Astrocyte of the cerebellum (primary cell): ENCODE measurements at regions not wholly inside any gene's neighbourhood (a gene's known extent, or its start where the extent isn't known, plus 50 kb on each side); places are given as distances from the start of the nearest gene placed in this dataset.

Experiments
- DNase-seq: peaks from one replicate; pipeline ENCODE4 v3.0.0-alpha.2; 2011; ENCODE audit warnings: low read depth
- H3K4me3 ChIP-seq: 2 replicates; pipeline ENCODE4 v1.5.1; 2011; ENCODE audit warnings: mild to moderate bottlenecking, low read depth, low read length, moderate library complexity
- in situ Hi-C: cut with HindIII; loops from 2 replicates; pipeline ENCODE4 v1.10.0; 2017; ENCODE audit warnings: low sequenced_read_pairs
- TF ChIP-seq, protein P1 (sequence below): IDR thresholded peaks from 2 replicates; pipeline ENCODE4 v1.5.1; 2012; ENCODE audit warnings: low read length, low read depth, moderate library complexity, mild to moderate bottlenecking; ENCODE audit errors: missing control alignments

DNA sequence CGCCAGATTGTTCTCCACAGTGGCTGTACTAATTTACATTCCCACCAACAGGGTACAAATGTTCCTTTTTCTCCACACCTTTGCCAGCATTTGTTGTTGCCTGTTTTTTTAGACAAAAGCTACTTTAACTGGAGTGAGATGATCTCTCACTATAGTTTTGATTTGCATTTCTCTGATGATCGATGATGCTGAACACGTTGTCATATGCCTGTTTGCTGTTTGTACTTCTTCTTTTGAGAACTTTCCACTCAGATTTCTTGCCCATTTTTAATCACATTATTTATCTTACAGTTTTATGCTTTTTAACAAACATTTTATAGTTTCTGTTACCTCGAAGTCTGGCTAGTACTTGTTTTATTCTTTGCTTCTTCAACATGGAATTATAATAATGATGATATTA lies 643.7 kb upstream of the ALCAM start:
- H3K4me3 ChIP-seq, result no peak overlapping the region
- in situ Hi-C loops, result no loop called here
- no peak for DNase-seq
- TF ChIP-seq, protein P1, sequence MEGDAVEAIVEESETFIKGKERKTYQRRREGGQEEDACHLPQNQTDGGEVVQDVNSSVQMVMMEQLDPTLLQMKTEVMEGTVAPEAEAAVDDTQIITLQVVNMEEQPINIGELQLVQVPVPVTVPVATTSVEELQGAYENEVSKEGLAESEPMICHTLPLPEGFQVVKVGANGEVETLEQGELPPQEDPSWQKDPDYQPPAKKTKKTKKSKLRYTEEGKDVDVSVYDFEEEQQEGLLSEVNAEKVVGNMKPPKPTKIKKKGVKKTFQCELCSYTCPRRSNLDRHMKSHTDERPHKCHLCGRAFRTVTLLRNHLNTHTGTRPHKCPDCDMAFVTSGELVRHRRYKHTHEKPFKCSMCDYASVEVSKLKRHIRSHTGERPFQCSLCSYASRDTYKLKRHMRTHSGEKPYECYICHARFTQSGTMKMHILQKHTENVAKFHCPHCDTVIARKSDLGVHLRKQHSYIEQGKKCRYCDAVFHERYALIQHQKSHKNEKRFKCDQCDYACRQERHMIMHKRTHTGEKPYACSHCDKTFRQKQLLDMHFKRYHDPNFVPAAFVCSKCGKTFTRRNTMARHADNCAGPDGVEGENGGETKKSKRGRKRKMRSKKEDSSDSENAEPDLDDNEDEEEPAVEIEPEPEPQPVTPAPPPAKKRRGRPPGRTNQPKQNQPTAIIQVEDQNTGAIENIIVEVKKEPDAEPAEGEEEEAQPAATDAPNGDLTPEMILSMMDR, result no peak

DNA sequence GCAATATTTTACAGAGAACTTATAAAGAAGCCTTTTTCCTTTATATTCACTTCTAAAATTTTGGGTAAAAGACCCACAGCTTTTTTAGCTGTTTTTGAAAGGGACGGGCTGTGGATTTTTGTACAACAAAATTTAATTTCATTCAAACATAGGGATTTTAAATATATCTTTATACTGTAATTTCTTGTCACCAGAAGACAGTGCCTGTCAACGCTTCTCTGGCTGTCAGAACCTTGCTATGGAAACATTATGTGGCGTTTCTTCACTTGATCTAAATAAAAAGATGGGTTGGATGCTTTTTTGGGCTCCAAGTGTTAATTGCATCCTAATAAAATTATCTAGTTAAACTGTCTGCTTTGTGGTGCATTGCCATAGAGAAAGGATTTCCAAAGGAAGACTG lies 635.6 kb upstream of the ALCAM start:
- DNase-seq, result no peak
- in situ Hi-C loops, result no loop called here
- no peak overlapping the region for H3K4me3 ChIP-seq
- TF ChIP-seq, protein P1, result no peak

DNA sequence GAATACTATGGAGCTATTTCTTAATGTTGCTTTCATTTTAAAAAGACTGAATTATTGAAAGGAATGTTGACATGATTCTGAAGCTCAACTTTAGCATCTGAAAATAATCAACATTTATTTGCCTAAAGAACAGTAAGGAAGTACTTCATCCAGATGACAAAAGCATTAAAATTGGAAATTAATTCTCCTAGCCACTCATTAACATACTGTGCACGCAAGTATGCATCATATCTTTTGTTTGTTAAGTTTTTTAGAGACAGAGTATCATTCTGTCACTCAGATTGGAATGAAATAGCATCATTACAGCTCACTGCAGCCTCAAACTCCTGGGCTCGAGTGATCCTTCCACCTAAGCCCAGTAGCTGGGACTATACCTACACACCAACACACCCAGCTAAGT lies 632.1 kb upstream of the ALCAM start:
- TF ChIP-seq, protein P1, result no peak
- in situ Hi-C loops, result no loop called here
- DNase-seq, result no peak
- no peak overlapping the region for H3K4me3 ChIP-seq

DNA sequence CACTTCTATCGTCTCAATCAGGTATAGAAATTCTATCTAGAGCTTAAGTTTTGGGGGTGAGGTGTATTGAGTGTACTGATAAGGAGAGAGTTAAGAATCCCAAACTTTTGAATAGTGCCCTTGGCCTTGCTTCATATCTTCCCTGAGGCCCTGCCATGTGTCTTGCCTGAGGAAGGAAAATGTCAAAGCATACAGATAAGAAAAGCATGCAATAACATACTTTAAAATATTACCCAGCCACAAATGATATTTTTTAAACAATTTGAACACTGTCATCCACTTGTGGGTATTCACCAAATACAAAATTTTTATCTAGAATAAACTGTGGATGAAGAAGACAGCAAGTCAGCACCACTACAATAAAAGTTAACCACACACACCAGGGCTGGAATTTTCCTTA lies 631.0 kb upstream of the ALCAM start:
- H3K4me3 ChIP-seq, result no peak overlapping the region
- DNase-seq, result no peak
- in situ Hi-C loops, result no loop called here
- TF ChIP-seq, protein P1, result no peak

DNA sequence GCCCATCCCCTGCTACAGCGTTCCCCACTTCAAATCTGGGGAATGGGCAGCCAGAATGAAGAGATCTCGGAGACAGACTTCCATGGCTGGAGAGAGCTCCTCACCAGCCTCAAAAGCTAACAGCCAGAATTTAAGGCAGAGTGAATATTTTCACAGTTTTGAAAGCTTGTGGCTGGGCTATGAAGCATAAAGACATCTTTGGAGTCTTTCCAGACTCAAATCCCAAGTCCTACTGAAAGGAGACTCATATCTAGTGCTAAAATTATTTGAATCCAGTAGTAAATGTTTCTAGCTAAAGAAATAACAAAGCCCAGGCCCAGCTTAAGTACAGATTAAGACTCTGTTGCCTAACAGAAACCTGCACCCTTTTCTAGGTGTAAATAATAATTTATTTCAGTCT lies 628.4 kb upstream of the ALCAM start:
- in situ Hi-C loops, result no loop called here
- TF ChIP-seq, protein P1, result no peak

DNA sequence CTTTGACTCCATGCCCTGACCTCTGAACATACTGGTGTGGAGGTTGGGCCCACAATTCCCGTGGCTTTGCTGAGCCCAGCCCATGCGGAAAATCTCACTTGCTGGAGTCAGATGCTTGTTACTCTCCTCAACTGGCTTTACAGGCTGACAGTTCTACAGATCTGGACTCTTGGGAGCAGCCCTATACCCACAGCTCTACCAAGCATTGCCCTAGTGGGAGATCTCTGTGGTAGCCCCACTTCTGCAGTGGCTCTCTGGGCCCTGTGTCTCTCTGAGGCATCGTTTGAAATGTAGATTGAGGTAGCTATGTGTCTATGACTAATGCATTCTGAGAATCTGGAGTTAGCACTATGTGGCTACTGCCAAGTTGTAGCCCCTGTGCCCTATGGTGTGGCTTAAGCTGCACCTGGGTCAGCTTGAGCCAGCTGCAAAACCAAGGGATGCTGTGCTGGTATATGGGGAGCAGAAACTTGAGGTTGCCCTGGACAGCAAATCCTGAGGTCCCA lies 625.8 kb upstream of the ALCAM start:
- TF ChIP-seq, protein P1, result no peak
- no peak for DNase-seq
- no peak overlapping the region for H3K4me3 ChIP-seq
- in situ Hi-C loops, result no loop called here

More for the DNA sequence above, 628.4 kb upstream of the ALCAM start:
- DNase-seq, result peak; percentile 1
- no peak overlapping the region for H3K4me3 ChIP-seq

DNA sequence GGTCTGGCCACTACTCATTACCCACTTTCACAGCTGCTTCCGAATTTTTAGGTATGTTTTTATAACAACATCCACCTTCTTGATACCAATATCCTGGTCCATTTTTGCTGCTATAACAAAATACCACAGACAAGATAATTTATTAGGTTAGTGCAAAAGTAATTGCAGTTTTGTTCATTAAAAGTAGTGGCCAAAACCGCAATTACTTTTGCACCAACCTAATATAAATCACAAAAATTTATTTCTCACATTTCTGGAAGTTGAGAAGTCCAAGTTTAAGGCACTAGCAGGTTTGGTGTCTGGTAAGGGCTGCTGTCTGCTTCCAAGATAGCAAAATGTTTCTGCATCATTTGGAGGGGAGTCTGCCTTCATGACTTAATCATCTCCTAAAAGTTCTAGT lies 624.7 kb upstream of the ALCAM start:
- TF ChIP-seq, protein P1, result no peak
- in situ Hi-C loops, result no loop called here
- DNase-seq, result no peak
- H3K4me3 ChIP-seq, result no peak overlapping the region
